Stimulated activated CD8-positive, alpha-beta memory T cell treated with anti-CD3 and anti-CD28 coated beads, Interleukin-7, amount 100 ng/mL, for 24 hours (primary cell): ENCODE measurements at regions not wholly inside any gene's neighbourhood (a gene's known extent, or its start where the extent isn't known, plus 50 kb on each side); places are given as distances from the start of the nearest gene placed in this dataset.

Source experiments
- DNase-seq: peaks from one replicate; pipeline ENCODE4 v3.0.0-alpha.2; 2020; ENCODE audit warnings: low read depth

GRCh38 chr20:58065508-58066361 is 162.7 kb downstream of the ANKRD60 start:
- DNase-seq: no peak

- DNase-seq: no peak
Observed at GRCh38 chr20:58064411-58065010, 163.9 kb downstream of the ANKRD60 start.

GRCh38 chr20:58059260-58059544 is 169.3 kb downstream of the ANKRD60 start:
- DNase-seq: no peak

GRCh38 chr20:58058421-58059259 is 169.8 kb downstream of the ANKRD60 start:
- no peak for DNase-seq

GRCh38 chr20:58056921-58057686 is 171.3 kb downstream of the ANKRD60 start:
- DNase-seq: no peak

GRCh38 chr20:58056021-58056591 is 172.3 kb downstream of the ANKRD60 start:
- no peak for DNase-seq

- DNase-seq: no peak
Observed at GRCh38 chr20:58054780-58055373, 173.6 kb downstream of the ANKRD60 start.

GRCh38 chr20:58054082-58054779 is 174.2 kb downstream of the ANKRD60 start:
- DNase-seq: no peak

GRCh38 chr20:58053391-58054055 is 174.9 kb downstream of the ANKRD60 start:
- no peak for DNase-seq

- no peak for DNase-seq
Observed at GRCh38 chr20:58051367-58051766, 177.1 kb downstream of the ANKRD60 start.

- no peak for DNase-seq
Observed at GRCh38 chr20:58048096-58048702, 180.3 kb downstream of the ANKRD60 start.

GRCh38 chr20:58046311-58046710 is 182.1 kb downstream of the ANKRD60 start:
- DNase-seq: no peak

GRCh38 chr20:58045579-58045978 is 182.9 kb downstream of the ANKRD60 start:
- DNase-seq: no peak

GRCh38 chr20:58044931-58045555 is 183.4 kb downstream of the ANKRD60 start:
- DNase-seq: no peak

- DNase-seq: no peak
Observed at GRCh38 chr20:58044286-58044685, 184.2 kb downstream of the ANKRD60 start.

- DNase-seq: no peak
Observed at GRCh38 chr20:58043236-58044140, 185.0 kb downstream of the ANKRD60 start.

- no peak for DNase-seq
Observed at GRCh38 chr20:58042591-58042990, 185.9 kb downstream of the ANKRD60 start.
